OCI-LY3 (cell line): ENCODE measurements at regions not wholly inside any gene's neighbourhood (a gene's known extent, or its start where the extent isn't known, plus 50 kb on each side); places are given as distances from the start of the nearest gene placed in this dataset.

Experiments used
- H2AFZ ChIP-seq: fragments of 200-600, 300-600 bp; shearing (Covaris generic); 2 replicates; pipeline ENCODE4 v1.6.0; 2014; ENCODE audit warnings: antibody characterized with exemption, low read depth, low read length
- H3K27ac ChIP-seq: fragments of 200-600, 300-600 bp; sonication (generic); 2 replicates; pipeline ENCODE4 v1.5.1; 2014; ENCODE audit warnings: mild to moderate bottlenecking, low read length, moderate library complexity, mixed read lengths
- H3K27me3 ChIP-seq: fragments of 200-600, 300-600 bp; sonication (generic); 2 replicates; pipeline ENCODE4 v1.6.1; 2014; ENCODE audit warnings: low read depth, low read length, mixed read lengths
- H3K36me3 ChIP-seq: fragments of 200-600, 300-600 bp; sonication (generic); replicated peaks from 2 replicates; pipeline ENCODE3; 2014; ENCODE audit warnings: low read depth, low read length, mixed read lengths
- H3K4me1 ChIP-seq: fragments of 300-600, 200-600 bp; sonication (generic); 2 replicates; pipeline ENCODE4 v1.6.1; 2014; ENCODE audit warnings: low read length, mixed read lengths
- H3K4me2 ChIP-seq: fragments of 200-600, 300-600 bp; sonication (generic); 2 replicates; pipeline ENCODE4 v1.6.1; 2014; ENCODE audit warnings: low read length, mixed read lengths
- H3K4me3 ChIP-seq: fragments of 300-600, 200-600 bp; sonication (generic); 2 replicates; pipeline ENCODE4 v1.5.1; 2014; ENCODE audit warnings: antibody characterized with exemption, mild to moderate bottlenecking, low read length, moderate library complexity
- H3K79me2 ChIP-seq: fragments of 300-600, 200-600 bp; shearing (Covaris generic); 2 replicates; pipeline ENCODE4 v1.6.1; 2014; ENCODE audit warnings: mild to moderate bottlenecking, low read length, mixed read lengths
- H3K9ac ChIP-seq: fragments of 300-600, 200-600 bp; shearing (Covaris generic); 2 replicates; pipeline ENCODE4 v1.6.0; 2014; ENCODE audit warnings: mild to moderate bottlenecking, low read length, moderate library complexity
- H3K9me3 ChIP-seq: fragments of 200-600, 300-600 bp; shearing (Covaris generic); 2 replicates; pipeline ENCODE4 v1.6.1; 2014; ENCODE audit warnings: low read length, mixed read lengths; ENCODE audit not compliant: insufficient read depth
- H4K20me1 ChIP-seq: fragments of 200-600, 300-600 bp; sonication (generic); 2 replicates; pipeline ENCODE4 v1.6.1; 2016; ENCODE audit warnings: low read length, mixed read lengths; ENCODE audit not compliant: insufficient read depth
- CTCF ChIP-seq: fragments of 200-600, 300-600 bp; sonication (generic); IDR thresholded peaks from 2 replicates; pipeline ENCODE4 v1.5.1; 2014; ENCODE audit warnings: antibody characterized with exemption, low read length, low read depth
- EZH2phosphoT487 ChIP-seq: fragments of 200-600 bp; shearing (Covaris generic); IDR thresholded peaks from 2 replicates; pipeline ENCODE4 v1.6.1; 2018; ENCODE audit warnings: antibody characterized with exemption, mixed run types, low read depth

- H3K27ac ChIP-seq: no peak overlapping the region
- no peak overlapping the region for H2AFZ ChIP-seq
- no peaks in the 10 kb centered on the region for H4K20me1 ChIP-seq
- no peaks in the 10 kb centered on the region for H3K79me2 ChIP-seq
- H3K4me1 ChIP-seq: no peaks in the 10 kb centered on the region
- no peak overlapping the region for H3K9ac ChIP-seq
- H3K36me3 ChIP-seq: no peaks in the 10 kb centered on the region
- no peak overlapping the region for H3K4me3 ChIP-seq
- no peaks in the 10 kb centered on the region; the same call in 1 of the 2 replicates for H3K9me3 ChIP-seq
- no peak overlapping the region for H3K4me2 ChIP-seq
- no peaks in the 10 kb centered on the region for H3K27me3 ChIP-seq
- TF ChIP-seq CTCF: no peak
- no peak for TF ChIP-seq EZH2phosphoT487
Measured at GRCh38 chr7:138226745-138227279, 150.6 kb downstream of the AKR1D1 start.

GRCh38 chr7:138228119-138228518, 151.9 kb downstream of the AKR1D1 start:
- Histone ChIP-seq H3K4me1 (no peaks in the 10 kb centered on the region), H3K79me2 (no peaks in the 10 kb centered on the region), H3K36me3 (no peaks in the 10 kb centered on the region)

GRCh38 chr7:138228769-138229168, 152.5 kb downstream of the AKR1D1 start:
- H3K4me2 ChIP-seq: no peak overlapping the region
- H2AFZ ChIP-seq: no peak overlapping the region
- no peak overlapping the region for H3K27ac ChIP-seq
- H3K79me2 ChIP-seq: no peaks in the 10 kb centered on the region
- H4K20me1 ChIP-seq: no peaks in the 10 kb centered on the region
- no peak overlapping the region for H3K9ac ChIP-seq
- TF ChIP-seq EZH2phosphoT487: no peak
- TF ChIP-seq CTCF: no peak
- no peaks in the 10 kb centered on the region for H3K36me3 ChIP-seq
- H3K9me3 ChIP-seq: no peaks in the 10 kb centered on the region; the same call in 1 of the 2 replicates
- no peak overlapping the region for H3K4me3 ChIP-seq
- no peaks in the 10 kb centered on the region for H3K27me3 ChIP-seq
- H3K4me1 ChIP-seq: no peaks in the 10 kb centered on the region

More at GRCh38 chr7:138228119-138228518, 151.9 kb downstream of the AKR1D1 start:
- Histone ChIP-seq H3K27me3 (no peaks in the 10 kb centered on the region), H2AFZ (no peak overlapping the region), H3K9ac (no peak overlapping the region), H3K4me3 (no peak overlapping the region), H3K4me2 (no peak overlapping the region), H4K20me1 (no peaks in the 10 kb centered on the region), H3K9me3 (no peaks in the 10 kb centered on the region; the same call in 1 of the 2 replicates), H3K27ac (no peak overlapping the region)
- TF ChIP-seq EZH2phosphoT487: no peak
- TF ChIP-seq CTCF: no peak

GRCh38 chr7:138233189-138233588, 156.9 kb downstream of the AKR1D1 start:
- Histone ChIP-seq H3K4me2 (no peak overlapping the region), H2AFZ (no peak overlapping the region), H3K27me3 (no peaks in the 10 kb centered on the region), H3K79me2 (no peaks in the 10 kb centered on the region), H3K9ac (no peak overlapping the region), H4K20me1 (no peaks in the 10 kb centered on the region), H3K36me3 (no peaks in the 10 kb centered on the region), H3K4me1 (no peaks in the 10 kb centered on the region), H3K27ac (no peak overlapping the region), H3K9me3 (no peaks in the 10 kb centered on the region), H3K4me3 (no peak overlapping the region)
- TF ChIP-seq EZH2phosphoT487: no peak
- TF ChIP-seq CTCF: no peak
